ENCODE measurements at regions not wholly inside any gene's neighbourhood (a gene's known extent, or its start where the extent isn't known, plus 50 kb on each side); places are given as distances from the start of the nearest gene placed in this dataset.

DNA sequence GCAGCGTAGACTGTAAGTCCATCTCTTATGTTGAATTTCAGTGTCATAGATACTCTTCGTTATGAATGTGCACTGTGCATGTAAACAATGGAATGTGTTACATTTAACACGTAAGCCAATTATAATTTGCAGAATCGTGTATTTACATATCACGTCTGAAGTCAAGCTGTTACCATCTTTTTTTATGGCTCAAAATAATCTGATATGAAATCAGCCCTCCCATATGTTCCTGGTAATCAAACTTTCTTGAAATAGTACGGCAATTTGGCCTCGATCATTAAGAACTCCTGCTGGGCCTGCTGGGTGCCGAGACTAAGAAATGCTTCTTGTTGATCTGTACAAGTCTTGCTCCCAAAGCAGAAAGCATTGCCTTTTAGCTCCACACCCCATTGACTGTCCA is 89.6 kb upstream of the DOK5 start (continued):
- TF ChIP-seq ZNF562 (CRISPR knock-in tag; IDR thresholded peaks at IDR 0.05; ENCODE audit: borderline replicate concordance), result no peak
- TF ChIP-seq ADNP (CRISPR knock-in tag; IDR thresholded peaks at IDR 0.05), result no peak
- TF ChIP-seq ZNF350 (CRISPR knock-in tag; IDR thresholded peaks at IDR 0.05; ENCODE audit: borderline replicate concordance, low read depth), result no peak

DNA sequence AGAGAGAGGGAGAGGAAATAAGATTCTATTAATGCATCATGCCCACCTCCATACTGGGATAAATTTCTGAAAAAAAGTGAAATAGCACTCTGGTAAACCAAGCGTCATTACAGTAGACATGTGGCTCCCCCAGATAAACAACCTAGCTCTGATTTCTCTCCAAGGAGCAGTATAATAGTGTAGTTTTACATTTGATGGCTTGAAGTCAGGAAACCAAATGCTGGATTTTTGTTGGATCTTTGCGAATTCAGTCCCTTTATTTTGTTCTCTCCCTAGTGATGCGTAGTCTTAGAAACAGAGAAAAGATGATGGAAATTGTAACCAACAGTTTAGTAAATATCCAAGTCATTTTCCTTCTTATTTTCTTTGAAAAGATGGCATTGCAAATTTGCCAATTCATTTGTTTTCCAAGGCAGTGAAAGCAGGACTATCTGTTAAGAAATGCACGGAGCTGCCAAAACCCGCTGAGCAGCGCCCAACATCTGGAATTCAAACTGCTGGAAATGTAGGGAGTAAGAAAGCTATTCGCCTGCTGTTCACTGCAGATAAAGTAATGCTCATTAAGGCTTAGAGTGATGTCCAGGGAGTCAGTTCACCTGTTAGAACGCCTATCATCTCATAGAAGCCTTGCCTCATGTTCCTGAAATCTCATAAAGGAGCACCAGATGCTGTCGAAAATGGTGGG is 85.7 kb upstream of the DOK5 start:
- no peaks in the 10 kb centered on the region for H4K20me1 ChIP-seq (ENCODE audit: insufficient read depth, low read length)
- H3K36me3 ChIP-seq (replicated peaks in 1 of 2; ENCODE audit: control insufficient read depth in 1 of 2, insufficient read depth in 2 of 2, low read length in 2 of 2), result no peaks in the 10 kb centered on the region
- in situ Hi-C loops (cut with HindIII; ENCODE audit: extremely low pct_ligation_motif_present, low pct_unique_long_range_greater_than_20kb) (no loop called here), intact Hi-C loops (cut with micrococcal nuclease; ENCODE audit: unreplicated experiment) (no loop called here)
- POLR2A ChIA-PET, result no interaction called here
- H3K9ac ChIP-seq (ENCODE audit: insufficient read depth, low read depth, low read length), result no peak overlapping the region
- H3K4me1 ChIP-seq (ENCODE audit: insufficient read depth, low read length), result no peaks in the 10 kb centered on the region
- H3K79me2 ChIP-seq (ENCODE audit: insufficient read depth, low read length), result no peaks in the 10 kb centered on the region
- no peak overlapping the region for H3K4me3 ChIP-seq (replicated peaks in 1 of 3; ENCODE audit: insufficient read depth in 1 of 3, low read depth in 2 of 3, low read length in 3 of 3)
- ATAC-seq, result no peak
- no peak overlapping the region for H3K4me2 ChIP-seq (ENCODE audit: low read depth, low read length)
- no peak overlapping the region for H2AFZ ChIP-seq (ENCODE audit: low read length)
- no peak overlapping the region for H3K27ac ChIP-seq (ENCODE audit: extremely low read length, insufficient read depth, low read length)
- no peak for DNase-seq (ENCODE audit: low spot score)
- no peaks in the 10 kb centered on the region; a peak in 1 of 5 replicates for H3K27me3 ChIP-seq (ENCODE audit: control insufficient read depth in 1 of 2, insufficient read depth in 2 of 2, low read length in 2 of 2)
- H3K9me3 ChIP-seq (ENCODE audit: low read length), result no peaks in the 10 kb centered on the region
- CTCF ChIA-PET (ENCODE audit: low intra/inter-chr PET ratio, low total read pairs), result no interaction called here
- WGBS (ENCODE audit: low lambda C conversion rate), result 5% methylated on average over 9 of the region's 9 CpGs
- no peak for FAIRE-seq
- no peak for TF ChIP-seq POGZ (CRISPR knock-in tag; IDR thresholded peaks at IDR 0.05)
- no peak for TF ChIP-seq PAWR (CRISPR knock-in tag; IDR thresholded peaks at IDR 0.05; ENCODE audit: borderline replicate concordance)
- TF ChIP-seq, protein P1, sequence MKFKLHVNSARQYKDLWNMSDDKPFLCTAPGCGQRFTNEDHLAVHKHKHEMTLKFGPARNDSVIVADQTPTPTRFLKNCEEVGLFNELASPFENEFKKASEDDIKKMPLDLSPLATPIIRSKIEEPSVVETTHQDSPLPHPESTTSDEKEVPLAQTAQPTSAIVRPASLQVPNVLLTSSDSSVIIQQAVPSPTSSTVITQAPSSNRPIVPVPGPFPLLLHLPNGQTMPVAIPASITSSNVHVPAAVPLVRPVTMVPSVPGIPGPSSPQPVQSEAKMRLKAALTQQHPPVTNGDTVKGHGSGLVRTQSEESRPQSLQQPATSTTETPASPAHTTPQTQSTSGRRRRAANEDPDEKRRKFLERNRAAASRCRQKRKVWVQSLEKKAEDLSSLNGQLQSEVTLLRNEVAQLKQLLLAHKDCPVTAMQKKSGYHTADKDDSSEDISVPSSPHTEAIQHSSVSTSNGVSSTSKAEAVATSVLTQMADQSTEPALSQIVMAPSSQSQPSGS (CRISPR knock-in tag; IDR thresholded peaks at IDR 0.05), result no peak
- TF ChIP-seq CENPX (CRISPR knock-in tag; IDR thresholded peaks at IDR 0.05), result no peak
- no peak for TF ChIP-seq CHCHD3 (CRISPR knock-in tag; IDR thresholded peaks at IDR 0.05)
- TF ChIP-seq ADNP (CRISPR knock-in tag; IDR thresholded peaks at IDR 0.05), result no peak
- no peak for TF ChIP-seq ZNF431 (CRISPR knock-in tag; IDR thresholded peaks at IDR 0.05; ENCODE audit: borderline replicate concordance, low read depth)
- TF ChIP-seq KLF6 (CRISPR knock-in tag; IDR thresholded peaks at IDR 0.05), result no peak
- no peak for TF ChIP-seq SNRNP70 (IDR thresholded peaks at IDR 0.05; ENCODE audit: low read depth, low read length)
- TF ChIP-seq TSC22D2 (CRISPR knock-in tag; IDR thresholded peaks at IDR 0.05; ENCODE audit: borderline replicate concordance), result no peak
- TF ChIP-seq, protein P2, sequence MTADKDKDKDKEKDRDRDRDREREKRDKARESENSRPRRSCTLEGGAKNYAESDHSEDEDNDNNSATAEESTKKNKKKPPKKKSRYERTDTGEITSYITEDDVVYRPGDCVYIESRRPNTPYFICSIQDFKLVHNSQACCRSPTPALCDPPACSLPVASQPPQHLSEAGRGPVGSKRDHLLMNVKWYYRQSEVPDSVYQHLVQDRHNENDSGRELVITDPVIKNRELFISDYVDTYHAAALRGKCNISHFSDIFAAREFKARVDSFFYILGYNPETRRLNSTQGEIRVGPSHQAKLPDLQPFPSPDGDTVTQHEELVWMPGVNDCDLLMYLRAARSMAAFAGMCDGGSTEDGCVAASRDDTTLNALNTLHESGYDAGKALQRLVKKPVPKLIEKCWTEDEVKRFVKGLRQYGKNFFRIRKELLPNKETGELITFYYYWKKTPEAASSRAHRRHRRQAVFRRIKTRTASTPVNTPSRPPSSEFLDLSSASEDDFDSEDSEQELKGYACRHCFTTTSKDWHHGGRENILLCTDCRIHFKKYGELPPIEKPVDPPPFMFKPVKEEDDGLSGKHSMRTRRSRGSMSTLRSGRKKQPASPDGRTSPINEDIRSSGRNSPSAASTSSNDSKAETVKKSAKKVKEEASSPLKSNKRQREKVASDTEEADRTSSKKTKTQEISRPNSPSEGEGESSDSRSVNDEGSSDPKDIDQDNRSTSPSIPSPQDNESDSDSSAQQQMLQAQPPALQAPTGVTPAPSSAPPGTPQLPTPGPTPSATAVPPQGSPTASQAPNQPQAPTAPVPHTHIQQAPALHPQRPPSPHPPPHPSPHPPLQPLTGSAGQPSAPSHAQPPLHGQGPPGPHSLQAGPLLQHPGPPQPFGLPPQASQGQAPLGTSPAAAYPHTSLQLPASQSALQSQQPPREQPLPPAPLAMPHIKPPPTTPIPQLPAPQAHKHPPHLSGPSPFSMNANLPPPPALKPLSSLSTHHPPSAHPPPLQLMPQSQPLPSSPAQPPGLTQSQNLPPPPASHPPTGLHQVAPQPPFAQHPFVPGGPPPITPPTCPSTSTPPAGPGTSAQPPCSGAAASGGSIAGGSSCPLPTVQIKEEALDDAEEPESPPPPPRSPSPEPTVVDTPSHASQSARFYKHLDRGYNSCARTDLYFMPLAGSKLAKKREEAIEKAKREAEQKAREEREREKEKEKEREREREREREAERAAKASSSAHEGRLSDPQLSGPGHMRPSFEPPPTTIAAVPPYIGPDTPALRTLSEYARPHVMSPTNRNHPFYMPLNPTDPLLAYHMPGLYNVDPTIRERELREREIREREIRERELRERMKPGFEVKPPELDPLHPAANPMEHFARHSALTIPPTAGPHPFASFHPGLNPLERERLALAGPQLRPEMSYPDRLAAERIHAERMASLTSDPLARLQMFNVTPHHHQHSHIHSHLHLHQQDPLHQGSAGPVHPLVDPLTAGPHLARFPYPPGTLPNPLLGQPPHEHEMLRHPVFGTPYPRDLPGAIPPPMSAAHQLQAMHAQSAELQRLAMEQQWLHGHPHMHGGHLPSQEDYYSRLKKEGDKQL (CRISPR knock-in tag; IDR thresholded peaks at IDR 0.05; ENCODE audit: low read depth), result no peak
- TF ChIP-seq KLF12 (CRISPR knock-in tag; IDR thresholded peaks at IDR 0.05; ENCODE audit: borderline replicate concordance), result no peak
- no peak for TF ChIP-seq REXO4 (CRISPR knock-in tag; IDR thresholded peaks at IDR 0.05; ENCODE audit: borderline replicate concordance)
- TF ChIP-seq ATF1 (CRISPR knock-in tag; IDR thresholded peaks at IDR 0.05), result no peak
- TF ChIP-seq ZNF839 (CRISPR knock-in tag; IDR thresholded peaks at IDR 0.05; ENCODE audit: borderline replicate concordance), result no peak
- TF ChIP-seq GPN1 (CRISPR knock-in tag; IDR thresholded peaks at IDR 0.05; ENCODE audit: borderline replicate concordance), result no peak
- BruUV-seq (replicated peaks), result no TSS peak
